ENCODE measurements at regions not wholly inside any gene's neighbourhood (a gene's known extent, or its start where the extent isn't known, plus 50 kb on each side); places are given as distances from the start of the nearest gene placed in this dataset.
"Not testable (repeated sequence)": the region's sequence is repeated elsewhere in the genome, so short reads cannot be mapped to it uniquely, and the experiment has no call there.

DNA sequence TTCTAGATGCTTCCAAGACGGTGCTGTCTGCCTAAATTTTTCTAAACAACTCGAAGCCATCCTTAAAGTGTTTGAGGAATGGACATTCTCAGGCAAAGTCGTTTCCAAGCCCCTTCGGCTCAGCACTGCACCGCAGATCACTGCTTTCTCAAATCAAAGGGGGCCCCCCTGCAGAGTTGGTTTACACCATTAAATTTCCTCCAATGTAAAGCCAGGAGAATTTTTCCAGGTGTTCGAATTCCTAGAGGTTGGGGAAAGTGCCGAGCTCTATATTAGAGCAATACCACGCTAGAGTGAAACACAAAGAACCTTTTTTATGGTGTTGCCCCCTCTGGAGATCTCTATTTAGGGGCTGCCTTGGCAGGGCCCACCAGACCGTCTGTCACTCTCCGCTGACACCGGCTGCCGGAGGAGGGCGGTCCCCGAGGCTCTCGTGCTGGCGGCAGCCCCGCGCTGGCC lies 277.9 kb upstream of the NR2F2 start:
- DNase-seq: no peak

DNA sequence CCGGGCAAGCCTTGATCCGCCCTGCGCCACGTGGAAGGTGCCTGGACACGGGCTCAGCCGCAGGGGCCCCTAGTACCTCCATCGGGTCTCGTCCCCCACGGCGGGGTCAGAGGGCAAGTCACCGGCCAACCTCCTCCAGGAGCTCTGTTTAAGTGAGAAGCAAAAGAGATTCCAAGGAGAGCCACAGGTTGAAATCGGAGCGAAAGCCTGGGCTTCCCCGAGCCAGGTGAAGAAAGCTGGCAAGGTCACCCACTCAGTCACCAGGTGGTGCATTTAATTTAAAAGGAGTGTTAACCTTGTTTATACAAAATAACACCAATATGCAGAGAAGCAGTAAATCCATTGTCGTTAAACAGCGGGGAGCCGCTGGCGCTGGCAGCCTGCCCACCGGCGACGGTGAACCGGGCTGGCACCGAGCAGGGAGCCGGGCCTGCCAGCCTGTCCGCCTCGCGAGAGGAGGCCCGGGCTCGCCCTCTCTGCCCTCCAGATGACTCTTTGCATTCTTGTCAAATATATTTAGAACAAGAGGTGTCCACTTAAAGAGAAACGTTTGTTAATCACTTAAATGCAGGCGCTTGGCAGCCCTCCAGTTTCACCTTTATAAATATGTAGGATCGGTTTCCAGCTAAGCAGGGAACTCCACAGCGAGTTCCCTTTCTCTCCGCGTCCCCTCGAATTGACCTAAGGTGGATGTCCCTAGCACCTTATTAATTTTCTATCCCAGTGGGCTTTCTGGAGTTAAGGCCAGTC lies 277.3 kb upstream of the NR2F2 start:
- DNase-seq: no peak

GRCh38 chr15:96053781-96054428 lies 276.6 kb upstream of the NR2F2 start:
- no peak for DNase-seq

- no peak for DNase-seq
These were observed 275.9 kb upstream of the NR2F2 start for GRCh38 chr15:96054621-96055020.

DNA sequence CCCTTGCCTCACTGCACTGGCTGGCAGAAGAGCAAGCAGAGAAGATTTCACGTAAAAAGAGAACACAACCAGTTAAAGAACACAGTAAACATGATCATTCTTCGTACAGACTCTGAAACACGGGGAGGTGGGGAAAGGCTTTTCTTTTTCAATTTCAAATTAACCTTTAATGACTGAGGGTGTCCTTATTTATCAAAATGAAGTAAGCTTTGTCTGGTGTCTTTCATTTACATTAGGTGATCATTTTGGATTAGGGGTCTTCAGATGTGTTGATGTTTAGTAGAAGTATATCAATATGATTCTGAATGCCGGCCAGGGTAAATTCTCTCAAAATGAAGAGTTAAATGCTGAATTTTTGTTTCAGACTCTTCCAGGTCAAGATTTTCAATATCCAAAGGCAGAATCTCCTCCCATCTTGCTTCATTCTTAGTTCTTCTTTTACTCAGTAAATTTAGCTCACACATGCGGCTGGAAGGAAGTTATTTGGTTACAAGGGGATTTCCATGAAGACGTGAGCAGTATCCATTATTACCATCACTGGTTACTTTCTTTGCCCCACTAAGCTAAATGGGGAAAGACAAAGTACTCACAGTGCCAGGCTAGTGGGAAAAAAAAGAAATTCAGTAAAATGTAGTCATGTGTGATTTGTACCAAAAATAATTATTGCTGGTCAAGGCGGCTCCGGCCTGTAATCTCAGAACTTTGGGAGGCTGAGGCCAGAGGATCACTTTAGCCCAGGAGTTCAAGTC lies 272.2 kb upstream of the NR2F2 start:
- no peak for DNase-seq

DNA sequence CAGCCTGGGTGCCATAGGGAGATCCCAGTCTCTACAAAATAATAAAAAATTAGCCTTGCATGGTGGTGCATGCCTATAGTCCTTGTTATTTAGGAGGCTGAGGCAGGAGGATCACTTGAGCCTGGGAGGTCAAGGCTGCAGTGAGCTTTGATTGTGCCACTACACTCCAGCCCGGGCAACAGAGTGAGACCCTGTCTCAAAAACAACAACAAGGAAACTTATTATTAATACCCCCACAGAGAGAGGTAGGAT lies 271.7 kb upstream of the NR2F2 start:
- not testable (repeated sequence) for DNase-seq

DNA sequence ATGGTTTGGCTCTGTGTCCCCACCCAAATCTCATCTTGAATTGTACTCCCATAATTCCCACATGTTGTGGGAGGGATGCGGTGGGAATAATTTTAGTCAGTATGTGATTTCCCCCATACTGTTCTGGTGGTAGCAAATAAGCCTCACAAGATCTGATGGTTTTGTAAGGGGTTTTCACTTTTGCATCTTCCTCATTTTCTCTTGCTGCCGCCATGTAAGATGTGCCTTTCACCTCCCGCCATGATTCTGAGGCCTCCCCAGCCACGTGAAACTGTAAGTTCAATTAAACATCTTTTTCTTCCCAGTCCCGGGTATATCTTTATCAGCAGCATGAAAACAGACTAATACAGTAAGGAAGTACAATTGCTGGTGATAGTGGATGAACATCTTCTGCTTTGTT lies 269.9 kb upstream of the NR2F2 start:
- not testable (repeated sequence) for DNase-seq

DNA sequence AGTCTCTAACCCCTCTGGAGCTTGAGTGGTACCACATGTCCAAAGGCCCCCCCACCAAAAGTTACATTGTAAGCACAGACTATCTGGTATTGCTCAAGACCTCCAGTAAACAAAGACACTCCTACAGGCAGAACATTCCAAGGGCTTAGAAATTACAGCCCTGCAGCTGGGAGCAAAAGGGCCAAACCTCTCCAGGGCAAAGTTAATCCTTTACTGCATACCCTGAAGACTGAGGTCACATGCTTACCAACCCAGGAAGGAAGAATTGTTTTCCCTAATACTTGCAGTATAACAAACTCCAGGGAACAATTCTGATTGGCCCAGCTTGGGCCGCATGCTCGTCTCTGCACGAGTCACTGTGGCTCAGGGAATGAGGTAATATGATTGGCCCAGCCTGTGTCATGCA lies 266.1 kb upstream of the NR2F2 start:
- no peak for DNase-seq

- no peak for DNase-seq
These were observed 264.4 kb upstream of the NR2F2 start for GRCh38 chr15:96066126-96066525.

DNA sequence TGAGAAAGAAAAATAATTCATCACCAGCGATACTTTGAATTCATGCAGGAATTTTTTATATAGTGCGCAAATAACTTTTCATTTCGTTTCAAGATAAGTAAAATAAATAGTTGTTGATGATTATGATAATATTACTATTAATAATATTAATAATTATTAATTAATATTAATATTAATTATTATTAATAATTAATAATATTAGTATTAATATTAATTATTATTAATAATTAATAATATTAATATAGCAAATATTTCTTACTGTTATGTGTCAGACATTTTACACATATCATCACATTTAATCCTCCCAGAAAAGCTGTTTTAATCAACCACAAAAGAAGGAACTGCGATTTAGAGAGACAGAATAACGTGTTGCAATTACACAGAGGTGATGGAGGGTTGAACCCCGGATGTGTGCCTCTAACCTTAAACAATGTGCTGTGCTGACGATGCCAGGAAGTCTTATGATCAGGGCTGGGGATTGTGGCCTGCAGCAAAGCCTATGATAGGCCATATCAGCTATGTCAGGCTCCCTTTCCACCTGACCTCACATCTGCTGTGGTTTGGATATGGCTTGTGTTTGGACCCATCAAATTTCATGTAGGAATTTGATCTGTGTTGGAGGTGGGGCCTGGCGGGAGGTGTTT lies 263.5 kb upstream of the NR2F2 start:
- DNase-seq: no peak

DNA sequence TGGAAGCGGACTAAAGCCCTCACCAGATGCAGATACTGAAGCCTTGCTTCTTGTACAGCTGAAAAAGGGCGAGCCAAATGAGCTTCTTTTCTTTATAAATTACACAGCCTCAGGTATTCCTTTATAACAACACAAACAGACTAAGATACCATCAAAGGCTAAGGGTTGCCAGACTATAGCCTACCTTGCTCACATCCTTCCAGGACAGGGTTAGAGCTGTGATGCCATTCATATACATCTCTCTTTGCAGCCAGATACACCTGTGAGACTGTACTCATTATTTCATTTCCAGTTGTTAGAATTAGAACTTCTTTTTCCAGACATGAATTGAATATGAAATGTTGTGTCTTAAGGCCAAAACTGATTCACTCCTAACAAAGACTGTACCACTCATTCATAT lies 262.8 kb upstream of the NR2F2 start:
- DNase-seq: no peak

GRCh38 chr15:96068897-96069296 lies 261.6 kb upstream of the NR2F2 start:
- DNase-seq: no peak

DNA sequence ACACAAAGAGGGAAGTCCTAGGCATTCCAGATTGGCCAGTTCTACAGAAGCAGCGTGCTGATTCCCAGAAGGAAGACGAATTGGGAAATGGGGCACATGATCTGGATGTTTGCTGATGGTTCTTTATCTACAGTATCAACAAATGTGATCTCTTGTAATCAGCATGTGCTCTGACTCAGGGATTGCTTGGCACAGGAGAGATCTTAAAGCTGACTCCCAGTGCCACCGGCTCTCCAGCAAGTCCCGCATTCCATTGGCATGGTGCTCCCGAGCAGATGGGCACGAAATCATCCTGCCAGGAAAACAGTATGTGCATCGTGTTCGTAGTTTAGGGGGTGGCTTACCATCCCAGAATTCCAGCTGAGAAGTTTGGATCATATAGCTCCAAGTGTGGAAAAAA lies 259.9 kb upstream of the NR2F2 start:
- DNase-seq: no peak

GRCh38 chr15:96072821-96073220 lies 257.7 kb upstream of the NR2F2 start:
- no peak for DNase-seq

DNA sequence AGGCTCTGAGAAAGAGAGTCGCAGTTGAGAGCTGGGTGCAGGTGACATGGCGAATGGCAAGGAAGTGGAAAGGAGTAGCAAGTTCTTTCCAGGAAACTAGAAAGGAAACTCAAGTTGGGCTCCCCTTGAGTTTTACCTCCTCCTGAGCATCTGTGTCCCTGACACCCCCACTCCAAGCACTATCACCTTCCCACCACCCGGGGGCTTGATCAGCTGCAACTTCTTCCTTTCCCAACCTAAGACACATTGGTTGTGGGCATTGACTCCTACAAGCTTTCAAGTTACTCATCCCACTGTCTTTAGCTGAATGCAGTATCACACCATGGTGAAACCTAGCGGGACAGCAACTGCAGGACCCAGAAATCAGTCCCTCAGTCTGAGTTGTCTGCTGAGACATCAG lies 256.6 kb upstream of the NR2F2 start:
- no peak for DNase-seq

DNA sequence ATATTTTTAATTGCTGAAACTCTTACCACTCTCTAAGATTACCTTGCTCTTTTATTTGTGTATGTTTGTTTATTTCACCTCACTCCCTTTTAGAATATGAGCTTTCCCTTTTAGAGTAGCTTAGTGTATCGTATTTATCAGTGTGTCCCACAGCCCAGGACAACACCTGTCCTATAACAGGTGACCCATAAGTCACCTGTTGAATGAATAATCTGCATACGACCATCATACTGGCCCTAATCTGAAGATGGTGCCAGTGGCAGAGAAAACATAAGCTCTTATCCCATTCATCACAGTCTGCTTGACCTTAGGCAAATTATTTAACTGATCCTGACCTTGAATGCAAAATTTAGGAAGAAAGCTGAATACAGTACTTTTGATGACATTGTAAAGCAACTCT lies 254.6 kb upstream of the NR2F2 start:
- DNase-seq: no peak

- DNase-seq: no peak
These were observed 254.2 kb upstream of the NR2F2 start for GRCh38 chr15:96076350-96076749.

- DNase-seq: no peak
These were observed 251.5 kb upstream of the NR2F2 start for GRCh38 chr15:96079041-96079440.

DNA sequence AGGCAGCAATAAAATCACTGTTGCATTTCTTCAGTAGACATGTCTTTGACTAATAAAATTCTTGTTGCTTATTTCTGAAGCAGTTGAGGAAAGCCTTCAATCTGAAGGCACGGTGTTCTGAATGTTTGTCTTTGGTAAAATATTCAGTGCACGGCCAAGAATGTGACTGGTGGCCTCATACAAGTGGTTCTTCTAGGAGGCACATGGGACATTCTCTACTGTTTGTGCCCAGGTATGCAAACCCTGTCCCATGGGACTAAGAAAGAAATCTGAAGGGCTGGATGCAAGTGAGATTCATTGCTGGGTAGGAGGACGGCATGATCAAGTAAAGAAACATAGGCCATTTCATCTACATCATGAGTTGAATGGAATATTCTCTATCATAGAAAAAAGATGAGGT lies 250.6 kb upstream of the NR2F2 start:
- no peak for DNase-seq

DNA sequence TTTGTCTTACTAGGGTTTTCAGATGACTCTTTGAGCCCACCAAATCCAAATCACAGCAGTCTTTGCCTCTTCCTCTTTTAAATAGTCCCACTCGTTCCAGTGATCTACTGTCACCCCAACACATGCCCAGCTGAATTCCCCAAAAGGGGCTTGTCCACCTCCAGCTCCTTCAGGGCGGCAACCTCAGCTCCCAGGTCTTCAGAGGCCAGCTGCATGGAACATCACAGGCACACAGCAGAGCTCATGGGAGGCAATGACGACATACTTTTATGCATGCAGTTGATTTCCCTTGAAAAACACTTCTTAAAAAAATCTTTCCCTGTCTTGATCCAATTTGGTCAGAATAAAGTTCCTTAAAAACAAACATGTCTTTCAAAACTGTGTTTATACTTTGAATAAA lies 244.3 kb upstream of the NR2F2 start:
- no peak for DNase-seq

DNA sequence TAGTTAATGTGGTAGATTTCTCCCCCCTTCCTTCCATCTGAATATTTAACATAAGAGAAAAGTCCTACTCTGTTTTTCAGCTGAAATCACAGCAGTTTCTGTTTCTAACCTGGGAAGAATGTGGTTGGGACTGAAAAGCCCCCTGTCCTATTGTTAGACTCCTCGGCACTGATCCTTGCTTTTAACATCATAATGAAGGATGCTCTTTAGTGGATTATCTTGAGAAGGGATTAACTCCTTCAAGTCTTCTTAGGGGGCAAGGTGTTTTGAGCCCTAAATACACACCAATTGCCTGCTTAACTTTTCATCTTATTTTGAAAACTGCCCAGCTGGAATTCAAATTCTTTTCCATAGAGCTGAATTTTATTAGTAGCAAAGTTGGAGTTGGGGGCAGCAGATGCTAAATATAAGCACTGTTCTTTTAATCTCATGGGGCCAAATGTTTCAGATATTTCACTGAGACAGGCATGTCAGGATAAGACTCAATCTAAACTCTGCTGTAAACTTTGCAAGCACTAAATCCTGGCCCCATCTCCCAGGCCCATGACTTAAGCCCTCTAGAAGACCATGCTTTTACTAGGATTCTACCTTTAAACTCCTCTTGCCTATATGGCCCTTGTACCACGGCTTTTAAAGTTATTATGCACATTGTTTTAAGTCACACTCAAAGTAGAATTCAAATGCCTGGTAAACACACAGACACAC lies 243.2 kb upstream of the NR2F2 start:
- no peak for DNase-seq

GRCh38 chr15:96088650-96089049 lies 241.8 kb upstream of the NR2F2 start:
- DNase-seq: no peak

GRCh38 chr15:96089405-96090058 lies 241.0 kb upstream of the NR2F2 start:
- DNase-seq: no peak

Data from activated T-cell treated with anti-CD3 and anti-CD28 coated beads for 4 hours (primary cell).